Testis (tissue), 2 donors: ENCODE measurements at regions not wholly inside any gene's neighbourhood (a gene's known extent, or its start where the extent isn't known, plus 50 kb on each side); places are given as distances from the start of the nearest gene placed in this dataset.

ENCODE experiments used
- DNase-seq: peaks from one replicate; pipeline ENCODE4 v3.0.0-alpha.2; 2019
- H3K27ac ChIP-seq, 2 donors: fragments of 200-600 bp; sonication (generic); one replicate each; pipeline ENCODE4 v1.5.1; 2019
- H3K27me3 ChIP-seq: fragments of 200-600 bp; sonication (generic); one replicate; pipeline ENCODE4 v1.5.1; 2019
- H3K36me3 ChIP-seq: fragments of 200-600 bp; sonication (generic); one replicate; pipeline ENCODE4 v1.5.1; 2017; ENCODE audit warnings: low read depth; ENCODE audit errors: missing control alignments
- H3K4me1 ChIP-seq: fragments of 200-600 bp; sonication (generic); one replicate; pipeline ENCODE4 v1.5.1; 2019
- H3K4me3 ChIP-seq, 2 donors: fragments of 200-600 bp; sonication (generic); one replicate each; pipeline ENCODE4 v1.5.1; 2017 to 2019
- H3K9me3 ChIP-seq: fragments of 200-600 bp; sonication (generic); one replicate; pipeline ENCODE4 v1.5.1; 2017
- CTCF ChIP-seq, 3 experiments: fragments of 450-650 bp in 2 of 3; fragments of 200-600 bp in 1 of 3; sonication (generic) in 1 of 3; IDR thresholded peaks; one replicate each; pipeline ENCODE4 v1.5.1; 2016 to 2019; ENCODE audit warnings: antibody characterized with exemption in 3 of 3, mild to moderate bottlenecking in 2 of 3, moderate library complexity in 1 of 3
- POLR2A ChIP-seq: fragments of 450-650 bp; IDR thresholded peaks from one replicate; pipeline ENCODE4 v1.6.1; 2017; ENCODE audit warnings: antibody characterized with exemption, mild to moderate bottlenecking, moderate library complexity
- WGBS, 2 donors: methylation state at CpG; one replicate each; pipeline ENCODE4 v1.1.5; 2018; 5-methylcytosine and 5-hydroxymethylcytosine counted together
- intact Hi-C: fragments of 100-400 bp; cut with DNase I; formaldehyde crosslinking; loops from one replicate; pipeline ENCODE4 v1.15.1; 2023; ENCODE audit warnings: low total_unique reads

- no peaks in the 10 kb centered on the region for H3K9me3 ChIP-seq
- no peak for DNase-seq
- 94 to 96% methylated on average over 2 to 4 of the region's 4 CpGs for WGBS, 2 donors
- no peaks in the 10 kb centered on the region for H3K4me1 ChIP-seq
- TF ChIP-seq POLR2A (no peak), CTCF (IDR thresholded peaks at IDR 0.05) (no peak)
- no peak overlapping the region for H3K4me3 ChIP-seq
- intact Hi-C loops, result no loop called here
- no peaks in the 10 kb centered on the region for H3K27me3 ChIP-seq
- no peak overlapping the region for H3K27ac ChIP-seq
- H3K36me3 ChIP-seq, result no peaks in the 10 kb centered on the region
Observed at GRCh38 chrX:8323356-8323755, 141.3 kb upstream of the VCX3B start.

- H3K4me1 ChIP-seq, result no peaks in the 10 kb centered on the region
- DNase-seq, result no peak
- WGBS, 2 donors, result 70 to 89% methylated on average over 5 to 7 of the region's 7 CpGs
- intact Hi-C loops, result no loop called here
- TF ChIP-seq CTCF (IDR thresholded peaks at IDR 0.05), result no peak
- no peak for TF ChIP-seq POLR2A
- no peaks in the 10 kb centered on the region for H3K9me3 ChIP-seq
- no peaks in the 10 kb centered on the region for H3K36me3 ChIP-seq
- H3K27me3 ChIP-seq, result no peaks in the 10 kb centered on the region
- H3K27ac ChIP-seq, result no peak overlapping the region
- H3K4me3 ChIP-seq, result no peak overlapping the region
Observed at GRCh38 chrX:8341814-8342590, 122.6 kb upstream of the VCX3B start.

- no peaks in the 10 kb centered on the region for H3K36me3 ChIP-seq
- H3K4me3 ChIP-seq, result no peak overlapping the region
- WGBS, 2 donors, result 95% methylated on average over 4 of the region's 4 CpGs; no CpG with 5 or more reads in 1 of the 2 donors
- DNase-seq, result no peak
- no peaks in the 10 kb centered on the region for H3K27me3 ChIP-seq
- intact Hi-C loops, result no loop called here
- no peaks in the 10 kb centered on the region for H3K9me3 ChIP-seq
- no peak overlapping the region for H3K27ac ChIP-seq
- no peaks in the 10 kb centered on the region for H3K4me1 ChIP-seq
- TF ChIP-seq CTCF (IDR thresholded peaks at IDR 0.05) (no peak), POLR2A (no peak)
Observed at GRCh38 chrX:8345473-8345872, 119.2 kb upstream of the VCX3B start.

GRCh38 chrX:8346060-8346459, 118.6 kb upstream of the VCX3B start:
- no peaks in the 10 kb centered on the region for H3K36me3 ChIP-seq
- no peaks in the 10 kb centered on the region for H3K9me3 ChIP-seq
- no peak overlapping the region for H3K27ac ChIP-seq
- 75 to 100% methylated on average over 1 of the region's 1 CpG for WGBS, 2 donors
- TF ChIP-seq CTCF (IDR thresholded peaks at IDR 0.05) (no peak), POLR2A (no peak)
- no peak overlapping the region for H3K4me3 ChIP-seq
- no peak for DNase-seq
- intact Hi-C loops, result no loop called here
- no peaks in the 10 kb centered on the region for H3K27me3 ChIP-seq
- H3K4me1 ChIP-seq, result no peaks in the 10 kb centered on the region

GRCh38 chrX:8346892-8347291, 117.7 kb upstream of the VCX3B start:
- WGBS, 2 donors, result 87 to 94% methylated on average over 2 to 3 of the region's 3 CpGs
- no peak overlapping the region for H3K27ac ChIP-seq
- TF ChIP-seq CTCF (IDR thresholded peaks at IDR 0.05) (no peak), POLR2A (no peak)
- H3K4me1 ChIP-seq, result no peaks in the 10 kb centered on the region
- no peaks in the 10 kb centered on the region for H3K36me3 ChIP-seq
- intact Hi-C loops, result no loop called here
- H3K27me3 ChIP-seq, result no peaks in the 10 kb centered on the region
- no peaks in the 10 kb centered on the region for H3K9me3 ChIP-seq
- DNase-seq, result no peak
- no peak overlapping the region for H3K4me3 ChIP-seq
